ENCODE measurements at regions not wholly inside any gene's neighbourhood (a gene's known extent, or its start where the extent isn't known, plus 50 kb on each side); places are given as distances from the start of the nearest gene placed in this dataset.
"Not testable (repeated sequence)": the region's sequence is repeated elsewhere in the genome, so short reads cannot be mapped to it uniquely, and the experiment has no call there.

DNA sequence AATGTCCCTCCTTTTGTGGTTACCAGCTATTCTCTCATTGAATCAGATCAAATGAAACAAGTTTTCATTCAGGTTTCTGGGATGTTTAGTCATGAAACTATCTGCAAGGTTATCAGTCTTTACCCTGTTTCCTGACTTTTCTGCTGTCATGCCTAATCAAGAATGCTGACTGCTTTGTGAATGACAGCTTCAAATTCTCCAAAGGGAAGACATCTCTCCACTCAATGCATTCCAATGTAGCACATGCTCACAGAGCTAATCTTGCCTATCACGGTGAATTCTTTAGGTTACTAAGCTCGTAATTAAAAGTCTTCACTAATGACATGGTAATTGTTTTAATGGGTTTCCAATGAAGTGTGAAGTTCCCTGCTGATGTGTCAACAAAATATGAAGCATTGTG lies 1068.5 kb downstream of the PCDH7 start:
- Mint-ChIP-seq H3K4me3 (no peak overlapping the region), H3K9me3 (no peaks in the 10 kb centered on the region), H3K36me3 (no peaks in the 10 kb centered on the region), H3K27ac (no peak overlapping the region), H3K27me3 (ENCODE audit: insufficient read depth, low read depth) (no peaks in the 10 kb centered on the region), H3K4me1 (peaks cover 7% of the 10 kb centered on the region)
- H3K27ac ChIP-seq, result no peak overlapping the region
- H3K9me3 ChIP-seq (ENCODE audit: low read depth), result no peaks in the 10 kb centered on the region
- DNase-seq (ENCODE audit: low spot score), result peak; percentile 78
- H3K9ac ChIP-seq, result no peak overlapping the region
- peak overlapping the region; percentile 28 for H3K4me2 ChIP-seq
- no peaks in the 10 kb centered on the region for H3F3A ChIP-seq (ENCODE audit: low read depth)
- no peaks in the 10 kb centered on the region for H3K79me2 ChIP-seq (ENCODE audit: low read depth)
- H3K36me3 ChIP-seq, result no peaks in the 10 kb centered on the region
- peaks cover 25% of the 10 kb centered on the region for H3K4me1 ChIP-seq
- no peak for TF ChIP-seq EZH2 (IDR thresholded peaks at IDR 0.05)
- TF ChIP-seq, protein P1, sequence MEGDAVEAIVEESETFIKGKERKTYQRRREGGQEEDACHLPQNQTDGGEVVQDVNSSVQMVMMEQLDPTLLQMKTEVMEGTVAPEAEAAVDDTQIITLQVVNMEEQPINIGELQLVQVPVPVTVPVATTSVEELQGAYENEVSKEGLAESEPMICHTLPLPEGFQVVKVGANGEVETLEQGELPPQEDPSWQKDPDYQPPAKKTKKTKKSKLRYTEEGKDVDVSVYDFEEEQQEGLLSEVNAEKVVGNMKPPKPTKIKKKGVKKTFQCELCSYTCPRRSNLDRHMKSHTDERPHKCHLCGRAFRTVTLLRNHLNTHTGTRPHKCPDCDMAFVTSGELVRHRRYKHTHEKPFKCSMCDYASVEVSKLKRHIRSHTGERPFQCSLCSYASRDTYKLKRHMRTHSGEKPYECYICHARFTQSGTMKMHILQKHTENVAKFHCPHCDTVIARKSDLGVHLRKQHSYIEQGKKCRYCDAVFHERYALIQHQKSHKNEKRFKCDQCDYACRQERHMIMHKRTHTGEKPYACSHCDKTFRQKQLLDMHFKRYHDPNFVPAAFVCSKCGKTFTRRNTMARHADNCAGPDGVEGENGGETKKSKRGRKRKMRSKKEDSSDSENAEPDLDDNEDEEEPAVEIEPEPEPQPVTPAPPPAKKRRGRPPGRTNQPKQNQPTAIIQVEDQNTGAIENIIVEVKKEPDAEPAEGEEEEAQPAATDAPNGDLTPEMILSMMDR (IDR thresholded peaks at IDR 0.05), result no peak
- no peak for TF ChIP-seq EZH2phosphoT487 (IDR thresholded peaks at IDR 0.05)
- no peak overlapping the region for H3K4me3 ChIP-seq
- H3K27me3 ChIP-seq, result no peaks in the 10 kb centered on the region
- no peak overlapping the region for H2AFZ ChIP-seq (replicated peaks)
- H4K20me1 ChIP-seq (ENCODE audit: low read depth), result no peaks in the 10 kb centered on the region

DNA sequence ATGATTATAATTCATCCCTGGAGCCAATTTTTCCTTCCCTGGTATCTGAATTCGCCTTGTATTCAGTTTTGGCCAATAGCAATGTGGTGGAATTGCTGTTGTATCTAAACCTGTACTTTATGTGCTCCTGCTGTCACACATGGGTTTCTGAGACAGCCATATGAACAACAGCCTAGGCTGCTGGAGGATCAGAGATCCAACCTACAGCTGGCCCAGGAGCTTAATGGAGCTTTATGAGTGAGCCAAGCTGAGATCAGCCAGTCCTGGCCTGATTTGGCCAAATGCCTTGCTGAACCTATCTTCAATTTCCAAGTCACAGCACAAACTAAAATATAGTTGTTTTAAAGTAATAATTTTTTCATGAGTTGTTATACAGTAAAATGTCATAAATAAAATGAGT lies 1071.5 kb downstream of the PCDH7 start:
- H3K36me3 Mint-ChIP-seq, result no peaks in the 10 kb centered on the region
- no peak overlapping the region for H3K9ac ChIP-seq
- no peaks in the 10 kb centered on the region for H3F3A ChIP-seq (ENCODE audit: low read depth)

DNA sequence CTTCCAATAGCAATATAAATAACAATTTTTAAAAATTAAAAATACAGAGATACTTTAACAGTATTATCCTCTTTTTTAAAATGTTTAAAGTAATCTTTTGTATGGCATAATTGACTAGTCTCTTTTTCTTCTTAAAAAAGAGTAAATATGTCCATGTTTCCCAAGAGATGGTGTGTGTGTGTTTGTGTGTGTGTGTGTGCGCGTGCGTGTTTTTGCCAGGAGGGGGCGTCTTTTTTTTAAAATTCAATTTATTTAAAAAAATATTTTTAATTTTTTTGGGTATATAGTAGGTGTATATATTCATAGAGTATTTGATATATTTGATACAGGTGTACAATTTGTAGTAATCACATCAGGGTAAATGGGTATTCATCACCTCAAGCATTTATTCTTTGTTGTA lies 1073.7 kb downstream of the PCDH7 start:
- H3K4me1 Mint-ChIP-seq, result peaks cover 3% of the 10 kb centered on the region
- H3K27ac Mint-ChIP-seq, result no peak overlapping the region
- H3K4me2 ChIP-seq, result no peak overlapping the region
- no peak overlapping the region for H2AFZ ChIP-seq (replicated peaks)
- TF ChIP-seq EZH2 (IDR thresholded peaks at IDR 0.05) (no peak), EZH2phosphoT487 (IDR thresholded peaks at IDR 0.05) (no peak)
- TF ChIP-seq, protein P1 (IDR thresholded peaks at IDR 0.05), result peak; percentile 42
- H3K36me3 Mint-ChIP-seq, result no peaks in the 10 kb centered on the region
- no peak for DNase-seq (ENCODE audit: low spot score)
- H4K20me1 ChIP-seq (ENCODE audit: low read depth), result no peaks in the 10 kb centered on the region
- H3K4me1 ChIP-seq, result peaks cover 14% of the 10 kb centered on the region
- peaks cover 5% of the 10 kb centered on the region for H3K9me3 Mint-ChIP-seq
- H3K9me3 ChIP-seq (ENCODE audit: low read depth), result no peaks in the 10 kb centered on the region
- H3K36me3 ChIP-seq, result no peaks in the 10 kb centered on the region
- H3K27me3 Mint-ChIP-seq (ENCODE audit: insufficient read depth, low read depth), result no peaks in the 10 kb centered on the region
- no peak overlapping the region for H3K4me3 Mint-ChIP-seq
- H3K27ac ChIP-seq, result no peak overlapping the region
- H3K4me3 ChIP-seq, result no peak overlapping the region
- H3K9ac ChIP-seq, result no peak overlapping the region
- H3K79me2 ChIP-seq (ENCODE audit: low read depth), result no peaks in the 10 kb centered on the region
- H3F3A ChIP-seq (ENCODE audit: low read depth), result no peaks in the 10 kb centered on the region
- H3K27me3 ChIP-seq, result no peaks in the 10 kb centered on the region

More for the DNA sequence above, 1071.5 kb downstream of the PCDH7 start:
- Histone ChIP-seq H3K9me3 (ENCODE audit: low read depth) (no peaks in the 10 kb centered on the region), H3K27me3 (no peaks in the 10 kb centered on the region), H3K4me3 (no peak overlapping the region), H4K20me1 (ENCODE audit: low read depth) (no peaks in the 10 kb centered on the region), H3K4me2 (no peak overlapping the region), H3K27ac (no peak overlapping the region), H3K4me1 (peaks cover 26% of the 10 kb centered on the region), H3K36me3 (no peaks in the 10 kb centered on the region), H3K79me2 (ENCODE audit: low read depth) (no peaks in the 10 kb centered on the region), H2AFZ (replicated peaks) (no peak overlapping the region)
- Mint-ChIP-seq H3K4me1 (peaks cover 7% of the 10 kb centered on the region), H3K27me3 (ENCODE audit: insufficient read depth, low read depth) (no peaks in the 10 kb centered on the region), H3K4me3 (no peak overlapping the region), H3K27ac (no peak overlapping the region), H3K9me3 (peaks cover 3% of the 10 kb centered on the region)
- TF ChIP-seq, protein P1 (IDR thresholded peaks at IDR 0.05), result no peak
- TF ChIP-seq EZH2phosphoT487 (IDR thresholded peaks at IDR 0.05), result no peak
- no peak for TF ChIP-seq EZH2 (IDR thresholded peaks at IDR 0.05)
- DNase-seq (ENCODE audit: low spot score), result peak; percentile 18

DNA sequence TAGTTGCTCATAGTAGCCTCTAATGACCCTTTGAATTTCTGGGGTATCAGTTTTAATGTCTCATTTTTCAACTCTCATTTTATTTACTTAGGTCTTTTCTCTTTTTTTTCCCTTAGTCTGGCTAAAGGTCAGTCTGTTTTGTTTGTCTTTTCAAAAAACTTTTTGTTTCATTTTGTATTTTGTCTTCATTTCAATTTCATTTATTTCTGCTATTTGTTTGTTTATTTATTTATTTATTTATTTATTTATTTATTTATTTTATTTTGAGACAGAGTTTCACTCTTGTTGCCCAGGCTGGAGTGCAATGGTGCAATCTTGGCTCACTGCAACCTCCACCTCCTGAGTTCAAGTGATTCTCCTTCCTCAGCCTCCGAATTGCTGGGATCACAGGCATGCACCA lies 1076.9 kb downstream of the PCDH7 start:
- H3K79me2 ChIP-seq (ENCODE audit: low read depth); H3K36me3 ChIP-seq; H3K36me3 Mint-ChIP-seq; H3K27ac Mint-ChIP-seq; H3F3A ChIP-seq (ENCODE audit: low read depth); H3K4me1 Mint-ChIP-seq; H3K4me3 Mint-ChIP-seq; H4K20me1 ChIP-seq (ENCODE audit: low read depth); H3K9me3 ChIP-seq (ENCODE audit: low read depth); H3K9me3 Mint-ChIP-seq; H3K27me3 ChIP-seq; H2AFZ ChIP-seq (replicated peaks); H3K9ac ChIP-seq; H3K4me3 ChIP-seq; H3K4me1 ChIP-seq; H3K27me3 Mint-ChIP-seq (ENCODE audit: insufficient read depth, low read depth); H3K27ac ChIP-seq; DNase-seq (ENCODE audit: low spot score); H3K4me2 ChIP-seq: not testable (repeated sequence)

Data from neural progenitor cell (in vitro differentiated cells).